KOPT-K1 (cell line): ENCODE measurements at regions not wholly inside any gene's neighbourhood (a gene's known extent, or its start where the extent isn't known, plus 50 kb on each side); places are given as distances from the start of the nearest gene placed in this dataset.
"Not testable (repeated sequence)": the region's sequence is repeated elsewhere in the genome, so short reads cannot be mapped to it uniquely, and the experiment has no call there.

Source experiments
- H3K27ac ChIP-seq: fragments of 200-600 bp; sonication (generic); 2 replicates; pipeline ENCODE4 v1.5.1; 2016; ENCODE audit warnings: antibody characterized with exemption, mild to moderate bottlenecking, low read depth, low read length; ENCODE audit not compliant: poor library complexity, severe bottlenecking
- H3K36me3 ChIP-seq: fragments of 200-600 bp; sonication (generic); 2 replicates; pipeline ENCODE4 v1.5.1; 2017; ENCODE audit warnings: antibody characterized with exemption, mild to moderate bottlenecking, low read length, moderate library complexity; ENCODE audit not compliant: insufficient read depth
- H3K9me3 ChIP-seq: fragments of 200-600 bp; sonication (generic); 2 replicates; pipeline ENCODE4 v1.5.1; 2017; ENCODE audit warnings: antibody characterized with exemption, low read length, mild to moderate bottlenecking; ENCODE audit not compliant: insufficient read depth, poor library complexity, severe bottlenecking

DNA sequence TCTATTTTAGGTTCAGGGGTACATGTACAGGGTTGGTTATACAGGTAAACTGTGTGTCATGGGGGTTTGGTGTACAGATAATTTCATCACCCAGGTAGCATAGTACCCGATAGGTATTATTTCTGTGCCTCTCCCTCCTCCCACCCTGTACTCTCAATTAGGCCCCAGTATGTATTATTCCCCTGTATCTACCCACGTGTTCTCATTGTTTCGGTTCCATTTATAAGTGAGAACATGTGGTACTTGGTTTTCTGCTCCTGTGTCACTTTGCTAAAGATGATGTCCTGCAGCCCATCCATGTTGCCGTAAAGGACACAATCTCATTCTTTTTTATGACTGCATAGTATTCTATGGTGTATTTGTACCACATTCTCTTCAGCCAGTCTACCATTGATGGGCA, 96.8 kb upstream of the SLC24A2 start:
- Histone ChIP-seq H3K36me3 (no peaks in the 10 kb centered on the region), H3K27ac (no peak overlapping the region), H3K9me3 (no peaks in the 10 kb centered on the region)

DNA sequence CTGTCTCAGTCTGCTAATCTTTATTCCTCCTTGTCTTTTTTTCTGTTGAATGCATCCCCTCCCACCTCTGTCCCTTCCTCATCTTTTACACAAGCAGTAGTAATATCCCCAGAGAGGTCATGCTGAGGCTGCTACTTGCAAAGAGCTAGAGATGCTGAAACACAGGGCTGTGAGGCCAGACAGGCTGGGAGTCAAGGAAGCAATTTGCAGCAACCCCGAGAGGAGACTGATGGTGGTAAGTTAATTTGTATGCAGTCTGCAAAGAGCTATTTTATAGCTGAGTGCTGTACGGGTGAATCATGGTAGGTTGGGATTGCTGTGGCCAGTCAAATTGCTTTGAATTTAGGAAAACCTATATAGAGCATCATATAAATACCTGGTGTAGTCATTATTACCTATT, 90.2 kb upstream of the SLC24A2 start:
- no peaks in the 10 kb centered on the region for H3K36me3 ChIP-seq

DNA sequence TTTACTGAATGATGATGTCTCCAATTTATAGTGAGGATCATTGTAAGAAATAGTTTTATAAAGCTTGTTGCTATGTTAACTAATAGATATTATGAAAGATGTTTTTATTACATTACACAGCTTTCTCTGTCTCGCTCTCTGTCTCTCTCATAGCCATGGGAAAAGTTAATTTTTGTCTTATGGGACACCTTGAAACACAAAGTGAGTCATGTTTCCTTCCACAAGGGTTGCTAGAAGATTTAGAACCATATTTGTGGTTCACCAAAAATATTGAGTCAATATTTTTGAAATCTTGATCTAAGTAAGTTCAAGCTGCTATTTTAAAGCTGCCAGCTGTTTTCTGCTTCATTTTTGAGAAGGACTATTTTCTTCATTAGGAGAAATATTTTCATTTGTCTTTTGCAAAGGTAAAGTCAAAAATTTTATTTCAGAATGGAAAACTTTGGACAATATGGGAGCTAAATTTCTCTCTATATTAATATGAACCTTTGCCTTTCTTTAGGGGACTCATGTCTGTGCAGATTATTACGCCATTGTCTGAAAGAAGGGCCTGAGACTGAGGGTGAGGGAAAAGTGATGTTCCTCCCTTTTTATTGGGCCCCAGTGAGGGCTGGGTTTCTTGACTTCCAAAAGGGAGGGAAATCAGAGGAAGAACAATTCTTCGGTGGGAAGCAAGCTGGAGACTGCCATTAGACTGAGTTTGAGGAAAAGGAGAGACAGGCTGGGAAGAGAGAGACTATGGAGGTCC, 87.9 kb upstream of the SLC24A2 start:
- H3K36me3 ChIP-seq, result no peaks in the 10 kb centered on the region
- H3K27ac ChIP-seq, result no peak overlapping the region
- no peaks in the 10 kb centered on the region for H3K9me3 ChIP-seq

More for the DNA sequence above, 90.2 kb upstream of the SLC24A2 start:
- H3K9me3 ChIP-seq, result no peaks in the 10 kb centered on the region
- H3K27ac ChIP-seq, result no peak overlapping the region

DNA sequence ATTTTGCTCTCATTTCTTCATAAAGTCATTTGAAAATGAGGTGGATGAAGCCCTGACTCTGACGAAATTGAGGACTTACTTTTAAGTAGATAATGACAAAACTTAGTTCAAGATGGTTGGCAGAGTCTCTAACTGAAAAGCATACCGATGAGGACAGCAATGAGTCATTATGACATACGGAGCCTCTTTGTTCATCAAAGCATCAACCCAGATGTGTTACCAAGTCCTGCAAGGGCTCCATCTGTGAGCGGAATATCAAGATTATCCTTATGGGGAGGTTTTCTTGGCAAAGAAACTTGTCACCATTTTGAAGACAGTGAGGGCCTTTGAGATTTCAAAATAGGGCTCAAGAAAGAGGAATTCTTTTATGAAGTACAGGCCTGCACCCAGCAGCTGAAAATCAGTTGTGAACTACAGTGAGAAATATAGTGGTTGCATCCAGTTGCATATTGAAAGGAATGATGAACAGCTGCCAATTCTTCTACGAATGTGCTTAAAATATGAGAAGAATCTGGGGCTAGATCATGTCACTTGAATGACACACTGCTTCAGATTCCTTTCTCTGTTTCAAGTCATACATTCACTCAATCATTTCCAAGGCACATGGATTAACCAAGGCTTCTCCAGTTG, 86.6 kb upstream of the SLC24A2 start:
- H3K36me3 ChIP-seq, result no peaks in the 10 kb centered on the region
- H3K27ac ChIP-seq, result no peak overlapping the region
- H3K9me3 ChIP-seq, result peaks cover 7% of the 10 kb centered on the region

DNA sequence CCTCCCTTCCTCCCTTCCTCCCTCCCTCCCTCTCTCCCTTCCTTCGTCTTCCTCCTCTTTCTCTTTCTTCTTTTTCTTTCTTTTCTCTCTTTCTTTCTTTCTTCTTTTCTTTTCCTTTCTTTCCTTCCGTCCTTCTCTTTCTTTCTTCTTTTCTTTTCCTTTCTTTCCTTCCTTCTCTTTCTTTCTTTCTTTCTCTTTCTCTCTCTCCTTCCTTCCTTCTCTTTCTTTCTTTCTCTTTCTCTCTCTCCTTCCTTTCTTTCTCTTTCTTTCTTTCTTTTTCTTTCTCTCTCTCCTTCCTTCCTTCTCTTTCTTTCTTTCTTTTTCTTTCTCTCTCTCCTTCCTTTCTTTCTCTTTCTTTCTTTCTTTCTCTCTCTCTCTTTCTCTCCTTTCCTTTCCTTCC, 84.4 kb upstream of the SLC24A2 start:
- not testable (repeated sequence) for H3K27ac ChIP-seq, H3K36me3 ChIP-seq, H3K9me3 ChIP-seq

DNA sequence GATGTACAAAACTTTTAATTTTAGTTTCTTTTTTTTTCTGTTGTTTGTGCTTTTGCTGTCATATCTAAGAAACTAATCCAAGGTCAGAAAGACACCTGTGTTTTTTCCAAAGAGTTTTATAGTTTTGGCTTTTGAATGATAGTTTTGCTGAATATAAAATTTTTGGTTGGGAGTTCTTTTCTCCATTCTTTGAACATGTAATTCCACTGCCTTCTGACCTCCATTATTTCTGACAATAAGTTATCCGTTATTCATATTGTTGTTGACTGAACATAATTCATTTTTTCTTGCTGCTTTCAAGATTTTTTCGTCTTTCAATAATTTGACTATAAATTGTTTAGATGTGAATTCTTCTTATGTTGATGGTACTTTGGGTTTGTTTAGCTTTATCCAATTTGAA, 82.2 kb upstream of the SLC24A2 start:
- H3K9me3 ChIP-seq, result peaks cover 7% of the 10 kb centered on the region
- no peak overlapping the region for H3K27ac ChIP-seq
- no peaks in the 10 kb centered on the region for H3K36me3 ChIP-seq

DNA sequence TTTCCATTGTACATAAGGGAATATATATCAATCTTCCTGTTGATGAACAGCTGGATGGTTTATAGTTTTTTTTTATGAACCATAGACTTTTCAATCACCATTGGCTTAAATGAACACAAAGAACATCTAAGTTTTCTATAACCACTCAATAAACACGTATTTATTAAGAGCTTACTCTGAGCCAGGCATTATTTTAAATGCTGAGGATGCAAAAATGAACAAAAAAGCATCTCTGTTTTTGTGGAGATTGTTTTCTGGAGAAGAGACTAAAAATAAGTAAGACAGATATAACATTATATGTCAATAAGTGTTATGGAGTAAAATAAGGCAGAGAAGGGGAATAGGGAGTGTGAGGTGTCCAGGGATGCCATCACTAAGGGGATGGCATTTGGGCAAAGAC, 52.1 kb upstream of the SLC24A2 start:
- no peaks in the 10 kb centered on the region for H3K36me3 ChIP-seq
- H3K9me3 ChIP-seq, result no peaks in the 10 kb centered on the region
- H3K27ac ChIP-seq, result no peak overlapping the region
